DOHH2 (cell line): ENCODE measurements at regions not wholly inside any gene's neighbourhood (a gene's known extent, or its start where the extent isn't known, plus 50 kb on each side); places are given as distances from the start of the nearest gene placed in this dataset.
"Not testable (repeated sequence)": the region's sequence is repeated elsewhere in the genome, so short reads cannot be mapped to it uniquely, and the experiment has no call there.

Experiments
- H3F3A ChIP-seq: fragments of 200-600 bp; sonication (generic), shearing (Covaris generic); 2 replicates; pipeline ENCODE4 v1.6.0; 2016; ENCODE audit warnings: antibody characterized with exemption, mild to moderate bottlenecking; ENCODE audit not compliant: control insufficient read depth, insufficient read depth
- H3K27ac ChIP-seq: fragments of 200-600 bp; sonication (generic); 2 replicates; pipeline ENCODE4 v1.5.1; 2014; ENCODE audit warnings: low read depth, mild to moderate bottlenecking, low read length, moderate library complexity
- H3K27me3 ChIP-seq: fragments of 200-600 bp; sonication (generic); 2 replicates; pipeline ENCODE4 v1.6.1; 2014; ENCODE audit warnings: mild to moderate bottlenecking, low read length, mixed read lengths; ENCODE audit not compliant: control insufficient read depth
- H3K36me3 ChIP-seq: fragments of 200-600 bp; sonication (generic); 2 replicates; pipeline ENCODE4 v1.6.1; 2014; ENCODE audit warnings: mild to moderate bottlenecking, low read length, moderate library complexity, mixed read lengths; ENCODE audit not compliant: control insufficient read depth
- H3K4me1 ChIP-seq: fragments of 200-600 bp; sonication (generic); 2 replicates; pipeline ENCODE4 v1.6.1; 2014; ENCODE audit warnings: mild to moderate bottlenecking, low read length, mixed read lengths; ENCODE audit not compliant: control insufficient read depth
- H3K4me2 ChIP-seq: fragments of 200-600 bp; sonication (generic); 2 replicates; pipeline ENCODE4 v1.6.0; 2014; ENCODE audit warnings: mild to moderate bottlenecking, low read length, moderate library complexity
- H3K4me3 ChIP-seq: fragments of 200-600 bp; sonication (generic); 2 replicates; pipeline ENCODE4 v1.5.1; 2014; ENCODE audit warnings: mild to moderate bottlenecking, low read length, mixed read lengths
- H3K79me2 ChIP-seq: fragments of 200-600 bp; sonication (generic); 2 replicates; pipeline ENCODE4 v1.6.1; 2014; ENCODE audit warnings: mild to moderate bottlenecking, low read length, mixed read lengths; ENCODE audit not compliant: control insufficient read depth
- H3K9me2 ChIP-seq: fragments of 200-600 bp; sonication (generic); replicated peaks from 2 replicates; pipeline ENCODE4 v1.6.1; 2014; ENCODE audit warnings: mild to moderate bottlenecking, low read length, mixed read lengths; ENCODE audit not compliant: control insufficient read depth
- H3K9me3 ChIP-seq: fragments of 200-600 bp; sonication (generic); 2 replicates; pipeline ENCODE4 v1.6.1; 2014; ENCODE audit warnings: antibody characterized with exemption, low read length, mixed read lengths; ENCODE audit not compliant: control insufficient read depth, insufficient read depth
- H4K20me1 ChIP-seq: fragments of 200-600 bp; sonication (generic); 2 replicates; pipeline ENCODE4 v1.6.0; 2014; ENCODE audit warnings: low read depth, mild to moderate bottlenecking, antibody characterized with exemption, low read length, moderate library complexity; ENCODE audit not compliant: control insufficient read depth, insufficient read depth
- EZH2phosphoT487 ChIP-seq: fragments of 200-600 bp; sonication (generic); IDR thresholded peaks from 2 replicates; pipeline ENCODE4 v1.6.1; 2017; ENCODE audit warnings: borderline replicate concordance, mild to moderate bottlenecking, antibody characterized with exemption, low read length, moderate library complexity, mixed read lengths
- TF ChIP-seq, protein P1 (sequence below): fragments of 200-600 bp; sonication (generic); IDR thresholded peaks from one replicate; pipeline ENCODE4 v1.5.1; 2014; ENCODE audit warnings: antibody characterized with exemption, mild to moderate bottlenecking, low read depth, low read length; ENCODE audit not compliant: poor library complexity, severe bottlenecking

DNA sequence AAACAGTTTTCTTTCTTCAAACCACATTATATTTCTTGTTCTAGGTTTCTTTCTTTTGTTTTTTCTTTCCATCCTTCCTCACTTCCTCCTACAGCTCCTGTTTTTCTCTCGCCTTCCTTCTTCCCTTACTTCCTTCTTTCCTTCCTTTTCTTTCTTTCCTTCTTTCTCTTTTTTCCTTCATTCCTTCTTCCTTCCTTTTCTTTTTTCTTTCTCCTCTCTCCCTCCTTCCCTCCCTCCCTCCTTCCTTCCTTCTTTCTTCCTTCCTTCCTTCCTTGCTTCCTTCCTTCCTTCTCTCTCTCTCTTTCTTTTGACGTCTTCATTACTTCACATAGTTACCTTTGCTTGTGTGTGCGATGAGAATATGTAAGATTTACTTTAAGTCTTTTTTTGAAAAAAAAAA lies 470.0 kb upstream of the FSIP2 start:
- no peak for TF ChIP-seq EZH2phosphoT487
- TF ChIP-seq, protein P1, sequence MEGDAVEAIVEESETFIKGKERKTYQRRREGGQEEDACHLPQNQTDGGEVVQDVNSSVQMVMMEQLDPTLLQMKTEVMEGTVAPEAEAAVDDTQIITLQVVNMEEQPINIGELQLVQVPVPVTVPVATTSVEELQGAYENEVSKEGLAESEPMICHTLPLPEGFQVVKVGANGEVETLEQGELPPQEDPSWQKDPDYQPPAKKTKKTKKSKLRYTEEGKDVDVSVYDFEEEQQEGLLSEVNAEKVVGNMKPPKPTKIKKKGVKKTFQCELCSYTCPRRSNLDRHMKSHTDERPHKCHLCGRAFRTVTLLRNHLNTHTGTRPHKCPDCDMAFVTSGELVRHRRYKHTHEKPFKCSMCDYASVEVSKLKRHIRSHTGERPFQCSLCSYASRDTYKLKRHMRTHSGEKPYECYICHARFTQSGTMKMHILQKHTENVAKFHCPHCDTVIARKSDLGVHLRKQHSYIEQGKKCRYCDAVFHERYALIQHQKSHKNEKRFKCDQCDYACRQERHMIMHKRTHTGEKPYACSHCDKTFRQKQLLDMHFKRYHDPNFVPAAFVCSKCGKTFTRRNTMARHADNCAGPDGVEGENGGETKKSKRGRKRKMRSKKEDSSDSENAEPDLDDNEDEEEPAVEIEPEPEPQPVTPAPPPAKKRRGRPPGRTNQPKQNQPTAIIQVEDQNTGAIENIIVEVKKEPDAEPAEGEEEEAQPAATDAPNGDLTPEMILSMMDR: no peak
- no peaks in the 10 kb centered on the region for H3K4me1 ChIP-seq
- H3K27ac ChIP-seq: no peak overlapping the region
- no peaks in the 10 kb centered on the region for H3F3A ChIP-seq
- H3K27me3 ChIP-seq: no peaks in the 10 kb centered on the region
- H3K4me3 ChIP-seq: no peak overlapping the region
- H3K9me2 ChIP-seq: no peaks in the 10 kb centered on the region
- H4K20me1 ChIP-seq: no peaks in the 10 kb centered on the region
- no peaks in the 10 kb centered on the region for H3K9me3 ChIP-seq
- H3K36me3 ChIP-seq: no peaks in the 10 kb centered on the region
- H3K79me2 ChIP-seq: no peaks in the 10 kb centered on the region
- no peak overlapping the region for H3K4me2 ChIP-seq

DNA sequence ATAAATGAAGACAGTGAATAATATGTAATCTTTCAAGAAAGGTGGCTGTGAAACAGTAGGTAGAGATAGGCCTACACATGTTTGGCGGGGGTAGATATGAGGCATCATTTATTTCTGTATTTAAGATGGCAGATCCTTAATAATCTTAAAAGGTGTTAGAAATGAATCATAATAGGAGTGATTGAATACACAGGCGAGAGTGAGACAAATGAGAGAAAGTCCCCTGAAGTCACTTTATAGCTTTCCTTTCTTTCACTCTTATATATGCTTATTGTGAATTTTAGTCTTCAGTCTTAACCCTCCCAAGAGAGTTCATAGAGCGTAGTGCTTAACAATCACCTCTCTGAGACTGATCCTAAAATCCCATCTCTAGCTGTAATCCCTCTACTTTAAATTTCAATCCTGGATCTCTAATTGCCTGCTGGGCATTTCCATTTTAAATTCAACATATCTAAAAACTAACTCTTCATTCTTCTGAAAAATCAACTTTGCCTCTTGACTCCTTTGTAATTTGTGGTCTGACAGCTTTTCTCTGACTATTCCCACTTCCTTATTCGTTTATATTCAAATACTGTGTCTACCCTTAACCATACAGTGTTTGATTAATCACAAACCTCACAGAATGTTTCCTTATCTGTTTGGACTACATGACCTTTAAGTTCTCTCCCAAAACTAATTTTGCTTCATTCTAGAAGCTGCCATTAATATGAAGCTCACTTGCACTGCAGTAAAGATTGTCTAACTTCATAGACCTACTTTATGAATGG lies 463.7 kb upstream of the FSIP2 start:
- no peaks in the 10 kb centered on the region for H3K36me3 ChIP-seq

DNA sequence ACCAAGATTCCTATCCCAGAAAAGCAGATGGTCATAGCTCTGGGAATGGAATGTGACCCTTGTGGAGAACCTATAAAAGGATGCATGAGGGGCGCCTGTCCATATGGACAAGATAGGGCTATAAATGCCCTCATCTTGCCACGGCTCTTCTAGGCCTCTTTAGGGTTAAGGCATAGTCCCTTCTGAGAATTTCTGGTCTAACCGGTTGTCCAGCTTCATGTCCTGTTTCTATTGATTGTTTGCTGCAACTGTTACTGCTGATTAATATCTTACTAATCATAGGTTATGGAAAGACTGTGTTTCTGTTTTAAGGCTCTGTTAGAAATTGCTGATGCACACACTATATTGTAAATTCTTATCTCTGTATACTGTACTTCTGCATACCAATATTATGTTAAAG lies 462.6 kb upstream of the FSIP2 start:
- H3F3A ChIP-seq, H3K4me3 ChIP-seq, H3K79me2 ChIP-seq, H3K9me3 ChIP-seq, H3K27me3 ChIP-seq, H3K4me1 ChIP-seq, H3K27ac ChIP-seq, H3K36me3 ChIP-seq, H4K20me1 ChIP-seq, H3K4me2 ChIP-seq, H3K9me2 ChIP-seq: not testable (repeated sequence)

More for the DNA sequence above, 463.7 kb upstream of the FSIP2 start:
- Histone ChIP-seq H3K4me2 (no peak overlapping the region), H3K9me2 (no peaks in the 10 kb centered on the region), H4K20me1 (no peaks in the 10 kb centered on the region), H3K79me2 (no peaks in the 10 kb centered on the region), H3K27ac (no peak overlapping the region), H3K4me3 (no peak overlapping the region), H3K4me1 (no peaks in the 10 kb centered on the region), H3K9me3 (no peaks in the 10 kb centered on the region), H3K27me3 (no peaks in the 10 kb centered on the region), H3F3A (no peaks in the 10 kb centered on the region)
- no peak for TF ChIP-seq EZH2phosphoT487
- TF ChIP-seq, protein P1: no peak

DNA sequence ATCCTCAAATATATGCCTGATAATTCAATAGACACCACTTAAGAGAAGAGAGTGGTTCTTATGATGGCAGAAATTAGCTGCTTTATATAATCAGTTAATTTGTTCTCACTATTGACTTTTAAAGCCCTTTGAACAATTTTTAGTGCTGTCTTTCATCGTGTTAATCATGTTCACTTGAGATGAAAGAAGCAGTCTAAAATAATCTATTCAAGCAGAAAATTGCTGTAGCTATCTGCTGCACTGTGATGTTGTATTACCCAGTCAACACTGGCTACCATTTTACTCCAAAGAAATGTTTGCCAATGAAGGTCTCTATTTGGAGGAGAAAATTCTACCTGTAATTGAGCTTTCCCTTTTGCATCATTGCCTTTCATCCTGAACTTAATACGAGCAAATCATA lies 459.8 kb upstream of the FSIP2 start:
- Histone ChIP-seq H3K36me3 (no peaks in the 10 kb centered on the region), H3K9me2 (no peaks in the 10 kb centered on the region), H3K4me3 (no peak overlapping the region), H3F3A (no peaks in the 10 kb centered on the region), H4K20me1 (no peaks in the 10 kb centered on the region), H3K9me3 (no peaks in the 10 kb centered on the region), H3K4me1 (no peaks in the 10 kb centered on the region), H3K27ac (no peak overlapping the region), H3K79me2 (no peaks in the 10 kb centered on the region), H3K4me2 (no peak overlapping the region), H3K27me3 (no peaks in the 10 kb centered on the region; the same call in 1 of the 2 replicates)
- TF ChIP-seq EZH2phosphoT487: no peak
- TF ChIP-seq, protein P1: no peak
